Epithelial cell of esophagus (primary cell): ENCODE measurements at regions not wholly inside any gene's neighbourhood (a gene's known extent, or its start where the extent isn't known, plus 50 kb on each side); places are given as distances from the start of the nearest gene placed in this dataset.

Source experiments
- DNase-seq: peaks from one replicate; pipeline ENCODE4 v3.0.0; 2010; ENCODE audit warnings: low read depth
- H3K4me3 ChIP-seq: 2 replicates; pipeline ENCODE4 v1.5.1; 2011; ENCODE audit warnings: mild to moderate bottlenecking, low read length, control low read depth
- TF ChIP-seq, protein P1 (sequence below): IDR thresholded peaks from 2 replicates; pipeline ENCODE4 v1.5.1; 2011; ENCODE audit warnings: low read depth, mild to moderate bottlenecking, low read length, control low read depth, inconsistent platforms; ENCODE audit not compliant: insufficient read depth; ENCODE audit errors: missing control alignments

DNA sequence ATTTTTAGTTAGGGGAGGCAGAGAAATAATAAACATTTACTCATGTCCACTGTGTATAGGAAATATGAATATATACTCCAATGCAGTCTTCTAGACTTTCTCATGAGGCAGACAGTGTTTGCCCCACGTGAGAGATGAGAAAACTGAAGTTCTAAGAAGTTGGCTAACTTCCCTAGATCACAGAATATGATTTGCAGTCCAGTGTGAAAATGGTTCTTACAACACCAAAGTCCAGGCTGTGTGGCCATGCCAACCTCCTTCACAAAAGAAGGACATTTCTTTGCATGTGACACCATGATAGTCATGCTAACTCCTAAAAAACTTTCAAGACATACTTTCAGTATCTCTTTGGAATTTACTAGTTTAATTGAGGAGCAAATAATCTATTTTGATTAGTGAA lies 143.7 kb downstream of the IRS1 start:
- no peak for DNase-seq
- no peak overlapping the region for H3K4me3 ChIP-seq

DNA sequence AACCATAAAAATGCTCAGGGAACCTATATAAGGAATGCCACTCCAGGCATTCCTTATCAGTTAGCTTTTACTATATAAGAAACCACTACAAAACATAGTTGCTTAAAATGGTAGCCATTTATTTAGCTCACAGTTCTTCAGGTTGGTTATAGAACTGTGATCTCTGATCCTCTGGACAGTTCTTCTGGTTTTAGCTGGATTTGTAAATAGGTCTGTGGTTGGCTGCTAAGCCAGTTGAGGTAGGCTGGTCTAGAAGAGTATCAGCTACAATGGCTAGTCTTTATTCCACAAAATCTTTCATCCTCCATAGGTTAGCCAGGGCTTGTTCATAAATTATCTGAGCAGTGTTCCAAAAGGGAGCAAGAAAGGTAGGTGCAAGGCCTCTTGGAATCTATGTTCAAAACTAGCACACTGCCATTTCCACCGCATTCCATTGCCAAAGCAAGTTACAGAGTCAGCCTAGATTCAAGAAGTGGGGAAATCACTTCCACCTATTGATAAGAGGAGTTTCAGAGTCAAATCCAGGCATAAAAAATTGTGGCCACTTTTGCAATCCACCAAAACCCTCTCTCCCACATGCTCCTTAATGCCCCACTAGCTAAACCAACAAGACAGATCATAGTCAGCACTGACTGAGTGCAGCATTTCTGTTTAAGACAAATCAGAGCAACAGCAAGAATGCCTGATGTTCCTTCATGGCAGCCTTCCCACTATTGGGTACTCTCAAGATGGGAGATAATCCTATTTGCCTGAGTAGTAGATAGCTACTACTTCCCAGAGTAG lies 146.4 kb downstream of the IRS1 start:
- TF ChIP-seq, protein P1, sequence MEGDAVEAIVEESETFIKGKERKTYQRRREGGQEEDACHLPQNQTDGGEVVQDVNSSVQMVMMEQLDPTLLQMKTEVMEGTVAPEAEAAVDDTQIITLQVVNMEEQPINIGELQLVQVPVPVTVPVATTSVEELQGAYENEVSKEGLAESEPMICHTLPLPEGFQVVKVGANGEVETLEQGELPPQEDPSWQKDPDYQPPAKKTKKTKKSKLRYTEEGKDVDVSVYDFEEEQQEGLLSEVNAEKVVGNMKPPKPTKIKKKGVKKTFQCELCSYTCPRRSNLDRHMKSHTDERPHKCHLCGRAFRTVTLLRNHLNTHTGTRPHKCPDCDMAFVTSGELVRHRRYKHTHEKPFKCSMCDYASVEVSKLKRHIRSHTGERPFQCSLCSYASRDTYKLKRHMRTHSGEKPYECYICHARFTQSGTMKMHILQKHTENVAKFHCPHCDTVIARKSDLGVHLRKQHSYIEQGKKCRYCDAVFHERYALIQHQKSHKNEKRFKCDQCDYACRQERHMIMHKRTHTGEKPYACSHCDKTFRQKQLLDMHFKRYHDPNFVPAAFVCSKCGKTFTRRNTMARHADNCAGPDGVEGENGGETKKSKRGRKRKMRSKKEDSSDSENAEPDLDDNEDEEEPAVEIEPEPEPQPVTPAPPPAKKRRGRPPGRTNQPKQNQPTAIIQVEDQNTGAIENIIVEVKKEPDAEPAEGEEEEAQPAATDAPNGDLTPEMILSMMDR = no peak
- H3K4me3 ChIP-seq = no peak overlapping the region
- DNase-seq = no peak

More for the DNA sequence above, 143.7 kb downstream of the IRS1 start:
- TF ChIP-seq, protein P1 = no peak

DNA sequence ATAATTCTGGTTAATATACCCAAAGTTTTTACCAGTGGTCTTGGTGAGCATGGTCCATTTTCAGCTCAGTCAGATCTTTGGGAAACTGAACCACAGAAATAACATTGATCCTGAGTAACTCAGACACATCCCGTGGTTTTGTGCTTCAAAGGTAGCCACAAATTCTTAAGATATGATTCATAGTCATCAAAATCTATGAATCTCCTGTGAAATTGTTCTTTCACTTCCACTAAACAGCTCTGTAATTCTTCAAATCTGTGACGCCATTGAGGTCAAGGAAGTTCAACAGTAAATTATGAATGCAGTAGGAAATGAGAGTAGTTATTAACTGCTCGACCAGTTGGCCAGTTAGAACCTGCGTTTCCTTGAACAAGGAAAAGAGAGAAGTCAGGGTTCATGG lies 147.3 kb downstream of the IRS1 start:
- no peak overlapping the region for H3K4me3 ChIP-seq
- TF ChIP-seq, protein P1 = no peak
- peak; percentile 80 for DNase-seq

DNA sequence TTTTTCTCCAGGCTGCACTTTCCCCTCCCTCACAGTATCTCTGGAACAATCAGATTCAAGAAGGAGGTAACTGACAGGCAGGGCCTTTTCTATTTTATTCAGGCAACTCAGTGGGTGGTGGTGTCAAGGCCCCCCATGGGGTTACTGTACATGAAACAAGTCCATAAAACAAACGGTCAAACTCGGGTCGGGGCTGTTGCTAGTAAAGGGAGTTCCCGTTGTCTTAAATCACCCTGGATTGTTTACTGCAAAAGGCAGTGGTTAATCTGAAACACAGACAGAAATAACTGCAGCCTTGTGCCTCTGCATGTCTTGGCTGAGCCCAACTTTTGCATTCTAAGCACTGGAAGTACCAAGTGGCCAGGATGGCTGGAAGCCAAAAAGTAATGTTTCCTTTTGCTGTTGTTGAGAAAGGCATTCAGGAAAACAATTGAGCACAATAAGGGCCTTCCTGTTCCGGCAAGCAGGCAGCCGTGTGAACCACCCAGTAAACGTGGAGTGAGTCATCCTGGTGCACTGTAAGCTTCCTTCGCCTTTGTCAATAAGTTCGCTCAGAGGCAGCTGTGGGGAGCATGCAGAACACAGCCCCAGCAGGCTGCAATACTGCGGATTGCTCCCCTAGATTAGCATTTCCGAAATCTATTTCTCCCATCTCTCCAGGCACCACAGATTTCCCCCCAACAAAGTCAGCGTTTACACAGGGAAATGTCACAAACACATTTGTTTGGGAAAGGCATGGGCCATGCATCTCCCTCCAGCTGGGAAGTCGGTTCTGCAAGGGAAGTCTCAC lies 149.6 kb downstream of the IRS1 start:
- H3K4me3 ChIP-seq = no peak overlapping the region
- TF ChIP-seq, protein P1 = no peak
- peak; percentile 100 for DNase-seq

GRCh38 chr2:226649201-226649600 lies 150.4 kb downstream of the IRS1 start:
- DNase-seq = no peak
- no peak overlapping the region for H3K4me3 ChIP-seq
- TF ChIP-seq, protein P1 = no peak

GRCh38 chr2:226647621-226648518 lies 151.8 kb downstream of the IRS1 start:
- H3K4me3 ChIP-seq = no peak overlapping the region
- DNase-seq = no peak
- TF ChIP-seq, protein P1 = no peak
